Umbilical cord (tissue), 1 donor: ENCODE measurements at regions not wholly inside any gene's neighbourhood (a gene's known extent, or its start where the extent isn't known, plus 50 kb on each side); places are given as distances from the start of the nearest gene placed in this dataset.

Source experiments
- DNase-seq: peaks from one replicate; pipeline ENCODE4 v3.0.0-alpha.2; 2015; ENCODE audit warnings: low spot score

DNA sequence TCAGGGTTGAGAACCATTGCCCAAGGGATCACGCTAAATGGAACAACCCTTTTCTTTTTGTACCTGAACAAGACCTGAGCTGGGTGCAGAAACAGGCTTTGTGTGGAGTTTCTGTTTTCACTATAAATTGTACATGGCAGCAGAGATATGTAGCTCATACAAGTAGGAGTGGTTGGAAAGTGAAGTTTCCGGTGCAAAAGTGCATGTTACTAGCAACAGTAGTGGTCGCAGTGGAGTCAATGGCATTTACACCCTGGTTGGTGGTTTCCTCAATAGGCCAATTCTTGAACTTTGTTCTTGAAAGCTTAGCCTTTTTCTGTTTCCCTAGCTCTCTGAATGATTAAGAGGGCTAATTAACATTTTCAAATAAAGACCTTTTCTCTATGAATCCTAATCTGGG is 170.7 kb downstream of the NEBL start:
- no peak for DNase-seq

DNA sequence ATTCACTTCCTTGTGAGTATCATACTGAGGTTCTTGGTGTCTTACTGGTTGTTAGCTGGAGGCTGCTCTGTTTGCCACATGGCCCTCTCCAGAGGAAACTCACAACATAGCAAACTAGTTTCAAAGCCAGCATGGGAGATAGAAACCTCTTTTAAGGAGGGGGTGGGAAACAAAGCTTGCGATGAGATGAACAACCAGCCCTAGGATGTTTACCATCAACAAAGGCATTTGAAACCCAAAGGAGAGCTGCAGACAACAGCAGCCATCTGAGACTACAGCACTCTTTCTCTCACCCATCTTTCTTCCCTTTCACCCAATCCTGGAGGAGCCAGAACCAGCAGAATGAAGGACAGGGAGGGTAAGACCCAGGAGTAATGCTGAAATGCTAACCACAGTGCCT is 182.1 kb downstream of the NEBL start:
- no peak for DNase-seq

DNA sequence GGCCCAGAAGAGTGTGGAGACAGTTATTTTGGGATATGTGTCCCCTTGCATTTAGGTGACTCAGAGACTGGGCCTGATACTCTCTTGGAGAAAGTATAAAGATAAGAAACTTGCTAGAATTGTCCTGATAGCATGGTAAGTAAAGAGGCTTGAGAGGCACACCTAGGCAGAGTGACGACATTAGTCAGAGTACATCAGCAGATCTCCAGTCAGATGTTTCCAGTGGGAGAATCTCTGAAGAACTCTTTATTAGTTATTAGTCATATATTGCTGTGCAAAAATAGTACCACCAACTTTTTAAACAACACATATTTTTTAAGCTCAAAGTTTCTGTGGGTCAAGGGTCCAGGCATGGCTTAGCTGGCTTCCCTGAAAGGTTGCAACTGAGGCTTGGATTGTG is 182.6 kb downstream of the NEBL start:
- no peak for DNase-seq

DNA sequence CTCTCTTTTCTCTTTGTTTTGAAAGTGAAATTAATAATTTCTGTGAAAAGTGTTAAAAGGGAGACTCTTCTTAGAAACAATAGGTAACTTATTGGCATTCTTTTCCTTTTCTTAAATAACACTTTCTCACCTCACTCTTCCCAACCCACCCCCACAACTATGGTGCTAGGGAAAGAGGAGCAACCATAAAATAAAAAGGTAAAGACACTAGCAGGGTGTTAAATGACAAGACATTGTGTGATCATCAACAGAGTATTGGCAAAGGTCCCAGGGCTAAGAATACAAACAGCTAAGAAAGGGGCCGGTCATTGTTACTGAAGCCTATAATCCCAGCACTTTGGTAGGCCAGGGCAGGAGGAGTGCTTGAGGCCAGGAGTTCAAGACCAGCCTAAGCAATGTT is 183.7 kb downstream of the NEBL start:
- DNase-seq: no peak

DNA sequence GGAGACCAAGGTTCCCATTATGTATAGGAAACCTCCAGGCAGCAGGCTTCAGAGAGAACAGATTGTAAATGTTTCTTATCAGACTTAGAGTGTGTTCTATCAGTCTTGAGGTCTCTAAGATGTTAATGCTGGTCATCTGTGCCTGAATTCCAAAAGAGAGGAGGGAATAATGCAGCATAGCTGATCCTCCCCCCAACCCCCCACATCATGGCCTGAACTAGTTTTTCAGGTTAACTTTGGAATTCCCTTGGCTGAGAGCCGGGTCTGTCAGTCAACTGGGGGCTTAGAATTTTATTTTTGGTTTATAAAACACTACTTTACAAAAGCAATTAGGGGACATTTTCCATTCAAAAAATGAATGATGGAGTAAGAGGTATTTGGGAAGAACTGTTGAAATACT is 184.3 kb downstream of the NEBL start:
- DNase-seq: peak; percentile 10

DNA sequence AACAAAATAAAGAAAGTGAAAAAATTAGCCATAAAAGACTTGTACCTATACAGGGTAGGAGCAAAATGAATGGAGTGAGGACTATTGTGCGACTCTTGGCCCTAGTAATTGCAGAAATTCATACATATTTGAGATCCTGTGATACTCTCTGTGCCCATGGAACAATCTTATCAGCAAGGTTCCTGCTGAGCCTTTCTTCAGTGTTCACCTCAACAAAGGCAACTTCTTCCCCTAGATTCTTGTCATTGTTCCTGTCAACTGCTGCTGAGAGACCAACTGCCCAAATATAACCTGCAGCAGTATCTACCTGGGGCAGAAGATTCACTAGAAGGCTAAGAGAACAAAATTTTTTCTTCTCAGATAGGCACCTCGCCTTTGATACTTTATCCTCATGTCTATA is 187.4 kb downstream of the NEBL start:
- DNase-seq: no peak

DNA sequence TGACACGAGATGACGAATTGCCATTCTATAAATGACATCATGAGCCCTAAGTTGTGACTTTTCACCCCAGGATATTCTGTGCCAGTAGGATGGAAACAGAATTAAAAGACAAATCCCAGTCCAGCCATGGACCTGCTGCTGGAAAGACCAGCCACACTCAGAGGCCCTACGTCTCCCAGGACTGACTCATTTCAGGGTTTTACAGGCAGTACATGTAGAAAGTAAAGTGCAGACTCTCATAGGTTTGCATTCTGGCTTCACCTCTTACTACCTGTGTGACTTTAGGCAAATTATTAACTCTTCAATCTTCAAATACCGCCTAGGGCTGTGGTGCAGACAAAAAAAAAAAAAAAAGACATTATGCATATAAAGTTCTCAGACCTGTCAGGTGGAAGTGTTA is 188.8 kb downstream of the NEBL start:
- DNase-seq: no peak

DNA sequence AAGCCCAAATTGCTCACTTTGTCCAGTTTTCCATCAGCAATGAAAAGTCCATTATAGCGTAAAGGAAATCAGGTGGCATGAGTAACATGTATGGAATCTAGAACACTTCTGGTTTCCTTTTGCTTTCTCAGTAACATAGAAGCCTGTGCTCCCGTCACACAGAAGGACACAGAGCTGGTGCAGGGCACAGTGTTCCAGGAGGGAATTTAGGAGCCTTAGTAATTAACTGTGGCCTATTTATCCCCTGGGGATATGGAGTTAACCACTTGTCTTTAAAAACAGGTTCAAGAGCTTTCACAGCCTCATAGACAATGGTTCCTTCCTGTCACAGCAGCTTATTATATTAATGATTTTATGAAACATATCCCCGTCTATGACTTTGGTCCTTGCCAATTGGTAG is 189.9 kb downstream of the NEBL start:
- DNase-seq: no peak

DNA sequence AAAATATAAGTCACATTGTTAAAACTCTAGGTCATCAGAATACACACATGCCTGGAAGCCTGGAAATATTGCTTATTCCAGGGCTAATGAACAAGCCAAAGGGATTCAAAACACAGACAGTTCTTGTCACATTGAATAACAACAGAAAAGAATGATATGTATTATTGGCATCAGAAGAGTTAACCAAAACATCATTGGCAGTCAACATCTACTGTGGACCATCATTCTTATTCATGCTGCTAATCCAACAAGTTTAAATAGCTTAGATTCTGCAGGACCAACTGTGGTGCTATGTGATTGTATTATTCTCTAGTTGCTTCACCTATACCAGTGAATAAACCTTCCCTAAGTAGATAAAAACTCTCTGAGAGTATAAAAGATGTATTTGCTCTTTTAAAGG is 198.3 kb downstream of the NEBL start:
- no peak for DNase-seq

DNA sequence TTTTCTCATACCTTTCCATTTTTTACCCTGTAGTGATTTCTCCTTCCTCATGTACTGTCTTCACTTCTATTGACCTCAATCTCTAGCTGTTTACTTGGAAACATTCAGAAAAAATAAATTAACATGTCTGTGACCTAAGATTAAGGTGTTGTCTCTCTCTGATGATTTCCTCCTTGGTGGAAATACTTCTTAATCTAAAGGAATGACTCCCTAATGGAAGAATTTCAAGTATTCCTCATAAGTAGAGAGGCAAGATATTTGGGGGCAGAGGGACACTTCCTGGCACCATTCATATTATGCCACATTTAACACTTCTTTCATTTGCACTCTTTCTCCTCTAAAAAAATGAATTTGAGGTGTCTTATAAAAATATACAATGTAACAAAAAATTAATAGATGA is 202.8 kb downstream of the NEBL start:
- DNase-seq: no peak

DNA sequence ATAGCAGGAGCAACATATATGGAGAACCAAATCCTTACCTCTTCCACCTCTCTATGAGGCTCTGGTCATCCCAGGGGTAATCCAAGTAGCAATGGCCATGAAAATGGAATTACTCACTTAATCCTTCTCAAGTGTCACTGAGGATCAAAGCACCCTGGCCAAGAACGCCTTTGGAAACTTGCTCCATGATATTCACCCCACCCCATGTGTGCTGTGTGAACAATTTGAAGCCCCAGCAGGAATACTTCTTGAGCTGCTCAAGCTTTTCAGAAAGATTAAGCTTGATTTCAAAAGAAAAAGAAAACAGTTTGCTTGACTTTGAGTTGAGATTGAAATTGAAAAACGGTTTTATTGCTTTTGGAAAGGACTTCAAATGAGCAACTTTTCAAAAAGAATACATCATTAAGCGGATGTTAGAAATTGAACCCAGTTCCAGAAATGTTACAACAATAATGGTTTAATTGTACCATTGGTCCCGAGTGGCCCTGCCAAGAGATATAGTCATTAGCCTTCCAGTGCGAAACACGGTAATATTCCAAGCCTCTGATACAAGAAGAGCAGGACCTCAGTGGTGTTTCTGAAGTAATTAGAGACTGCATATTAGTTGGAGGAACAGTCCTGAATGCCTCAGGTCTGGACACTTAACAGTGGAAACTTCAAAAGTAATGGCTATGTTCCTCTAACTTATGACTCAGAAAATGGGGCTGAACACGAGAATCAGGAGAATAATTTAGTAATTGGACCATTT is 208.1 kb downstream of the NEBL start:
- DNase-seq: no peak

DNA sequence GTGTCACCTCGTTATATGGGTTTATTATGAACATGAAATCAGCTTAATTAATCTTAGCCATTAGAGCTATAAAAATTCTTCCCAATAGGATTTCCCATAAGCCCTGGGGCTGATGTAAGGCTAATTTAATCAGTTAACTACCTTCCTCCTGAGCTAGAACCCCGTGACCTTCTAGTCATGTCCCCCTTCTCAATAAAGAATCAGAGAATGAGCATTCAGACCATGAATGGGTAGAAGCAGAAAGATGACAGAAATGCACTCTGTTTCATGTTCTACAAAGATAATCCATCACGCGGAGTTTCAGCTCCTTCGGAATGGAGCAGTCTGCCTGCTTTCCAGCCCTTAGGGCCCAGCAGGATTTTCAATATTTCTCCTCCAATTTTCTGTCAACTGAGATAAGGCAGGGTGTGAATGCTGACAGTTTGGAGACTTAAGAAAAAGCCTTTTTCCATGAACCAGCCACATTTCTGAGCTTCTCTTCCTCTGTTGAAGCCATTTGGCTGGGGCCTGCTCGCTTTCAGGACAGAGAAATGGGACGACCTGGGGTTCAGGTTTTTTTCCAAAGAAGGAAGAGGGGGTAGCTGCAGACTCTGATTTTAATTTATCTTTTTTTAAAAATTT is 211.0 kb downstream of the NEBL start:
- peak; percentile 40 for DNase-seq

DNA sequence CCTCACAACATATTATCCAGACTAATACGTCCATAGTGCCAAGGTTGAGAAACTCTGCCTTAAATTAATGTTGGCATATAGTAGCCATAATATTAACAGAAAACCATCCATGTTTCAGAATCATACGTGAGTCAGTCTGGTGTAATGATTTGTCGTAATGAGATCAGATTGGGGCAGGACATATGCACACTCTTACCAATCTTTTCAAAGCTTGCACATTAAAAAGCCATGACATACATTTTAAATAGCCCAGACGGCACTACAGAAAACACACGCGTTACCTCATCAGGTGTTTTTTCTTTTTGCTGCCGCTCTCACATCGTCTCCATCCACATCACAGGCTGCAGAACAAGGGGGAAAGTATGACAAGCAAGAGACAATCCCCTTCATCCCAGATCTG is 211.6 kb downstream of the NEBL start:
- DNase-seq: no peak

DNA sequence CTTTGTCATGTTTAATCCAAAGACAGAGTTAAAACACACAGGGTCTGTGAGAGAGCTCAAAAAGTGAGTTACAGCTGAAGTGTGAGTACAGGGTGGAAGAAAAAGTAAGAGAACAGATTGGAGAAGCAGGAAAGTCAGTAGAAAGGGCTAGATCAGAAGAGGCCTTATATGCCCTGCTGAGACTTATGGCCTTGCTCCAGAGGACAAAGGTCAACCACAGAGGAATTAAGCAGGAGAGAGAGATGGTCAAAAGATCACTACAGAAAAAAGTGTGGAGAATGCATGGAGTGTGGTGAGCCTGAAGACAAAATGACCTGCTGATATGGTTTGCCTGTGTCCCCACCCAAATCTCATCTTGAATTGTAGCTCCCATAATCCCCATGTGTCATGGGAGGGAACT is 213.8 kb downstream of the NEBL start:
- DNase-seq: no peak

DNA sequence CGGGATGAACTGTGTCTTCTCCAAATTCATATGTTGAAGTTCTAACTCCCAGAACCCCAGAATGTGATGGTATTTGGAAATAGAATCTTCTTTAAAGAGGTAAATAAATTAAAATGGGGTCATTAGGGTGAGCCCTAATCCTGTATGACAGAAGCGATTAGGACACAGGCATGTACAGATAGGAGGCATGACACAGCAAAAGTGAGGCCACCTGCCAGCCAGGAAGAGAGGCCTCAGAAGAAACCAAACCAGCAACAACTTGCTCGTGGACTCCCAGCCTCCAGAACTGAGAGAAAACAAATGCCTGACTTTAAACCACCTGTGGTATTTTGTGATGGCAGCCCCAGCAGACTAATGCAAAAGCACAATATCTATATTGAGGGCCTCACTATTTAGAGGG is 214.3 kb downstream of the NEBL start:
- DNase-seq: no peak

DNA sequence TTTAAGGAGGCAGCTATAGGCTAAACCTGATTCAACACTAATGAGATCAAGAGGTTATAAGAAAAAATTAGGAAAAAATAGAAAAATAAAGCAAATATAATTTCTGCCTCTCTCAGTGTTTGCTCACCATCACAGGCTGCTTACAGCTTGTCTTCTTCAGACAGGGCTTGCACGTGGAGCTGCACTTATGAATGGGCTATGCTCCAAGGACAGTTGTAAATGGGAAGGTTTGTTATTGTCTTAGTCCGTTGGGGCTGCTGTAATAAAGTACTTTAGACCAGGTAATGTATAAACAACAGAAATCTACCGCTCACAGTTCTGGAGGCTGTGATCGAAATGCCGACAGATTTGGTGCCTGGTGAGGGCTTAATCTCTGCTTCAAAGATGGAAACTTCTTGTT is 219.8 kb downstream of the NEBL start:
- DNase-seq: no peak

DNA sequence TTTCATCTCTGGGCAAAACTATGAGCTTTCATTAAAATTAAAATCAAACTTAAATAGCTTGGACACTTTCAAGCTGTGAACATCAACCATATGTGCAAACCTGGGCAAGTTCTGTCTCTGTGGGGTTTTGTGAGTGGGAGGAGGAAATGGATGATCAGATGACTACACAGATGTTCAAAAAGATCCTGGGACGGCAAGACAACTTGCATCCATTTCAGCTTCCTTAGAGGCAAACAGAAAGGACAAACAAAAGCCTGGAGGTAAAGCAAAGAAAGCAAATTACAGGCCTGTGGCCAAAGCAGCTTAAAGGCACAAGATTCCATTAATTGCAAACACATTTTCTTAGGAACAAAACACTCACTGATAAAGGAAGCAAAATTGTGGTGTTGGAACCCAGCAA is 222.2 kb downstream of the NEBL start:
- no peak for DNase-seq

DNA sequence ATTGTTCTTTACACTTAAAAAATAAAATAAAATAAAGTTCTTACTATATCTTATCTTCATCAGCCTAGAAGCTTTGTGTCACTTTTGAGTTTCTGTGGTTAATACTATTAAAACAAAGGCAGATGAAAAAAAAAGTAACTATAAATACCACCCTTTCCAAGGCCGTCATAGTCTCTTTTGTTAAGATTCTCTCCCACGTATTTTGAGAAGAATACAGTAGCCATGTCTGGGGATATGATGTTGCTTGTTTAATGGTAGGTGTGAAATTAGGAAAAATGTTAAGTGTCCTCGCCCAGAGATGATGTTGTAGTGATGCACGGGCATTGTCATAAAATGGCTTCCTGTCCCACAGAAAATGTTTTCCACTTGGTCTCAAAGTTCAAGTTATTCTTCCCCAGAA is 223.9 kb downstream of the NEBL start:
- no peak for DNase-seq

DNA sequence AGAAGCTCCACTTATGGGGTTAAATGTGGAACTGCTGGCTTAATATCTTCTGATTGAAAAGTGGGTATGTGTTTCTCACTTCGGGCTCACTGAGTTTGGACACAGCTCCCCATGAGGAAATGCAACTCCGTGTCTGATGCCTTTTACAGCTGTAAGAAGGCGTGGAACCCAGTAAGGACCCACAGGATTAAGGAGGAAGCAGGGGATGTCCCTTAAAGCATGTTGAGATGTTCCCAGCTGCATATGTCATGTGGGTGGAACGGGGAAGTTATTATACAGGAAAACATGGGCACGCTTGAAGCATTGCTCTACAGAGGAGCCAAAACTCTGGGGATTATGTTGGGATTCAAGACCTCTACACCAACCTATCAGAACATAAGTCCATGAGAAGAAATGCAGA is 224.4 kb downstream of the NEBL start:
- DNase-seq: no peak

DNA sequence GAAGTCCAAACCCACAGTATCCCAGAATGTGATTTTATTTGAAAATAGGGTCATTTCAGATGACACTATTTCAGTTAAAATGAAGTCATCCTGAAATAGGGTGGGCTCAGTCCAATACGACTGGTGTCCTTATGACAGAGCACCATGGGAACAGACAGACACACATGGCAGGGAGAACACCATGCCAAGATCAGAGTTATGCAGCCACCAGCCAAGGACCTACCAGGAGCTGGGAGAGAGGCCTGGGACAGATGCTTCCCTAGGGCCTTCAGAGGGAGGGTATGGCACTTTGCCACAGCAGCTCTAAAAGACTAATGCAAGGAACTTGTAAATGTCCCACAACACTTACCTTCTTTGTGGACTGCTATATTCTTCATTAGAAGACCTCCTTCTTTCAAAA is 226.5 kb downstream of the NEBL start:
- no peak for DNase-seq

DNA sequence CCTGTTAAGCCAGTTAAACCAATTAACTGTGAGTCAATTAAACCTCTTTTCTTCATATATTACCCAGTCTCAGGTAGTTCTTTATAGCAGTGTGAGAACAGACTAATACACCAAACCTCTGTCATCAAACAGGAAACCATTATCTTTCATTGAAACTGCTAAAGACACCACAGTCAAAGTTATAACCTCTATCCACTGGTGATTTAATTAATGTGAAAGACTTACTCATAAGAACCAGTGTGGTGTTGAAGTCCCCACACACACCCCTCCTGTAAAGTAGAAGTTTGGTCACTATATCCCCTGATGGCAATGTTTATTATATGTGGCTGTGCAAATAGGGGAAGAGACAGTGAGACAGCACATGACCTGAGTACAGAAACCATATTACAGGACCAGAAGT is 228.1 kb downstream of the NEBL start:
- no peak for DNase-seq

DNA sequence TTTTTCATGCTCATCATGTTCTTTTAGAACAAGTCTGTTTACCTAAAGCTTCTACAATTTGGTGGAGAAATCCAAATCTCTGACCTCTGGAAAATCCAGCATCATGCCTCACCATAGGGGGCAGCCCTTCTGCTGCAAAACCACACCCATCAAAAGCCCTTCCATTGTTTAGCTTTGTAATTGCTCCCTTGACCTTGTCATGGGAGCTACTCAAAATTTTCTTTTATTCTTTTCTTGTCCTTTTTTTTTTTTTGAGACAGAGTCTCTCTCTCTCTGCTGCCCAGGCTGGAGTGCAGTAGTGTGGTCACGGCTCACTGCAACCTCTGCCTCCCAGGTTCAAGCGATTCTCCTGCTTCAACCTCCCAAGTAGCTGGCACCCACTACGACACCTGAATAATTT is 234.4 kb downstream of the NEBL start:
- no peak for DNase-seq

DNA sequence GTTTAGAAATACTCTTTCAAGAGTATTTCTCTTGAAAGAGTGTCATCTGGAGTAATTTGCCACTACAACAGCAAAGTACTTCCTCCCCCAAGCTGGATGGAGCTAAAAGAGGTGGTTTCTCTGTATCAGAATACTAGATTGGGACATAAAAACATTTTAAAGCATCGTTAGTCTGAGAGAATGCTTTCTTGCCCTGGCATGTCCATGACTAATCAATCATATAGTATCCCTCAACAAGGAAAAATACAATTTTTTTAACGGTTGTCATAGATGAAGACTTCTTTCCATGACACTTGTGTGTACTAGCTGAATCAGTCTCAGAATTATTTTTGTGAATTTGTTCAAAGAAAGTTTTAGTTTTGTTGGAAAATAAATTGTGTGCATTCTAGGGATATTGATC is 237.9 kb downstream of the NEBL start:
- DNase-seq: no peak

DNA sequence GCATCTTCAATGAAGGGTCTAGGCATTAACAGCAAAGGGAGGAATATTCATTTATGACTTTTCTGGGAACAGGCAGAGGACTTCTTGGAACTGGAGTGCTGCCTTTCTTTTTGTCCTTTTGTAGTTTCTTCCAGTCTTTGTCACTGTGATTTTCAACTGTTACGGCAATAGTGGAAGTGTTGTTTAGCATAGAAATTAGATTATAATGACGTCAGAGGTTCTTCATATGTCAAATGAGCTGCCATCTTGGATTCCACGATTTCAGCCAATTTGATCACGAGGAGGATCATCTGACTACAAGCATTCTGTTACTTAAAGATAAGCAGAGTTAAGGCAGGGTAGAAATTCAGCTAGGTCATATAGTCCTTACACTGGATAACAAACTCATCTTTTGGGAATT is 239.0 kb downstream of the NEBL start:
- DNase-seq: no peak
